ENCODE measurements at regions not wholly inside any gene's neighbourhood (a gene's known extent, or its start where the extent isn't known, plus 50 kb on each side); places are given as distances from the start of the nearest gene placed in this dataset.

DNA sequence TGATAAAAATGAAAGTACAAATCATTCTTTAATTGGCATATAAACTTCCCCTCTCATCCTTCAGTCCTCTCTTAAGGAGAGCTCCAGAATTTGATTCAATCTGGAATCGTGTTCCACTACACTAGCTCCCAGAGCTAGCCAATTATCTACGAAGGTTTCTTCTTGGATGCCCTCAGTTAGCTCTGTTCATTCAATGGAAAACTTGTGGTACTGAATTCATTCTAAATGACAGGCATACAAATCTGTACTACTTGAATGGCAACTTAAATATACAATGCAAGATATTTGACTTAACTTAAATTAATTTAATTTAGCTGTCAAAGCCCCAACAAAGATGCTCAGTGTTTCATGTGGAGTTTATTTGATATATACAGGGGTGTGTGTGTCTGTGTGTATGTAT lies 1474.2 kb upstream of the CELF4 start:
- intact Hi-C loops (cut with micrococcal nuclease; ENCODE audit: unreplicated experiment) (no loop called here), in situ Hi-C loops (cut with MboI) (no loop called here)
- BruUV-seq (replicated peaks) = no TSS peak
- ChIA-PET RAD21 (ENCODE audit: unreplicated experiment) (no interaction called here), SMC1A (ENCODE audit: uncharacterized antibody, unreplicated experiment) (interaction anchor here (0.6 kb wide), 1 partner anchor 16 kb away, joined by 3 read pairs; no protein-coding TSS in a partner anchor), CTCF (no interaction called here), POLR2A (no interaction called here)
- H3K9ac ChIP-seq (ENCODE audit: control insufficient read depth, insufficient read depth, low read length) = no peak overlapping the region
- FAIRE-seq (no peak), ATAC-seq (no peak), DNase-seq (ENCODE audit: low read depth, low spot score) (no peak)
- H3K27me3 ChIP-seq (replicated peaks in 1 of 2; ENCODE audit: control insufficient read depth in 2 of 2, insufficient read depth in 2 of 2, low read length in 1 of 2) = no peaks in the 10 kb centered on the region
- WGBS (ENCODE audit: insufficient coverage, insufficient replicate concordance, low lambda C conversion rate, missing lambda C conversion rate) = 0% methylated on average over 2 of the region's 2 CpGs
- no peaks in the 10 kb centered on the region for H3K9me3 ChIP-seq (replicated peaks; ENCODE audit: control insufficient read depth, insufficient read depth, low read length)
- no peaks in the 10 kb centered on the region for H3K36me3 ChIP-seq (ENCODE audit: control insufficient read depth in 2 of 2, insufficient read depth in 2 of 2, low read length in 1 of 2)
- no peak overlapping the region for H2AFZ ChIP-seq (ENCODE audit: control insufficient read depth, low read depth, low read length)
- no peaks in the 10 kb centered on the region for H3K79me2 ChIP-seq (ENCODE audit: control insufficient read depth, insufficient read depth, low read length)
- no peak overlapping the region for H3K4me2 ChIP-seq (ENCODE audit: control insufficient read depth, insufficient read depth)
- no peak for TF ChIP-seq JUNB (IDR thresholded peaks at IDR 0.05)
- TF ChIP-seq WRNIP1 (IDR thresholded peaks at IDR 0.05; ENCODE audit: borderline replicate concordance, low read depth, low read length) = no peak
- no peak for TF ChIP-seq RB1 (IDR thresholded peaks at IDR 0.05; ENCODE audit: borderline replicate concordance)
- TF ChIP-seq RELA (IDR thresholded peaks at IDR 0.05; ENCODE audit: borderline replicate concordance, partially characterized antibody) = no peak
- no peak overlapping the region for H3K4me3 ChIP-seq
- H3K27ac ChIP-seq (ENCODE audit: control insufficient read depth, insufficient read depth) = no peak overlapping the region
- no peaks in the 10 kb centered on the region for H4K20me1 ChIP-seq (ENCODE audit: control insufficient read depth, insufficient read depth)
- no peaks in the 10 kb centered on the region for H3K4me1 ChIP-seq (ENCODE audit: control insufficient read depth, insufficient read depth, low read length)

DNA sequence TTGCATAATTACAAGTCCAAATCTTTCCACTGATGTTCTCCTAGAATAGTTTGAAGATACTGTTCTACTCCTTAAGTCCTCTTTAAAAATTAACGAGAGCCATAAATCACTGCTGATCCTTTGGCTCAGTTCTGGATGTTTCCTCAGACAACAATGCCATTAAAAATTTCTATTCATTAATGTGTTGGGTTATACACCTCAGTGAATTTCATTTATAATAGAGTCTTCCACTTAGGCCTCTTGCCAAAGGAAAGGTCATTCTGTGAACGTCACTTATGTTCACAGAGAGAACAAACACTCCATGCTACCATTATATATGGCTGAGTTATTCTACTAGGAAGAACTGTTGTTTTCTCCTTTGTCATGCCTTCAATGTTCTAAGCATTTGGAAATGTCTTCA lies 1472.3 kb upstream of the CELF4 start:
- RAD21 ChIA-PET (ENCODE audit: unreplicated experiment) = no interaction called here
- Histone ChIP-seq H2AFZ (ENCODE audit: control insufficient read depth, low read depth, low read length) (no peak overlapping the region), H4K20me1 (ENCODE audit: control insufficient read depth, insufficient read depth) (no peaks in the 10 kb centered on the region), H3K4me3 (no peak overlapping the region), H3K36me3 (ENCODE audit: control insufficient read depth in 2 of 2, insufficient read depth in 2 of 2, low read length in 1 of 2) (no peaks in the 10 kb centered on the region), H3K9me3 (replicated peaks; ENCODE audit: control insufficient read depth, insufficient read depth, low read length) (no peaks in the 10 kb centered on the region), H3K27me3 (replicated peaks in 1 of 2; ENCODE audit: control insufficient read depth in 2 of 2, insufficient read depth in 2 of 2, low read length in 1 of 2) (no peaks in the 10 kb centered on the region), H3K9ac (ENCODE audit: control insufficient read depth, insufficient read depth, low read length) (no peak overlapping the region), H3K4me1 (ENCODE audit: control insufficient read depth, insufficient read depth, low read length) (no peaks in the 10 kb centered on the region), H3K79me2 (ENCODE audit: control insufficient read depth, insufficient read depth, low read length) (no peaks in the 10 kb centered on the region), H3K4me2 (ENCODE audit: control insufficient read depth, insufficient read depth) (no peak overlapping the region), H3K27ac (ENCODE audit: control insufficient read depth, insufficient read depth) (no peak overlapping the region)
- no TSS peak for BruUV-seq (replicated peaks)
- ATAC-seq = no peak
- in situ Hi-C loops (cut with MboI) (no loop called here), intact Hi-C loops (cut with micrococcal nuclease; ENCODE audit: unreplicated experiment) (no loop called here)
- no peak for TF ChIP-seq ZBTB11 (CRISPR knock-in tag; IDR thresholded peaks at IDR 0.05)
- TF ChIP-seq PKNOX1 (IDR thresholded peaks at IDR 0.05) = no peak
- TF ChIP-seq RAD51 (IDR thresholded peaks at IDR 0.05) = no peak
- TF ChIP-seq HDAC6 (IDR thresholded peaks at IDR 0.05; ENCODE audit: unreplicated experiment) = no peak
- FAIRE-seq = no peak
- POLR2A ChIA-PET = no interaction called here
- DNase-seq (ENCODE audit: low read depth, low spot score) = no peak
- SMC1A ChIA-PET (ENCODE audit: uncharacterized antibody, unreplicated experiment) = no interaction called here
- CTCF ChIA-PET = no interaction called here
- 3% methylated on average over 2 of the region's 2 CpGs for WGBS (ENCODE audit: insufficient coverage, insufficient replicate concordance, low lambda C conversion rate, missing lambda C conversion rate)

Measured in GM12878 (cell line).